GM12878 (cell line): ENCODE measurements at regions not wholly inside any gene's neighbourhood (a gene's known extent, or its start where the extent isn't known, plus 50 kb on each side); places are given as distances from the start of the nearest gene placed in this dataset.

ENCODE experiments used
- ATAC-seq: fragments of 200-7000 bp; cut with Tn5 transposase; 3 replicates; pipeline ENCODE4 v1.9.1; 2020; ENCODE audit warnings: mild to moderate bottlenecking, moderate library complexity
- BruUV-seq: library from RNA; stranded (reverse); fragments of 400-500 nt; replicated peaks from 2 replicates; lab custom pipeline; 2021; lab: Mats Ljungman, UMichigan
- CTCF ChIA-PET: fragments of 300-600 bp; sonication (Branson Sonifier 250); formaldehyde crosslinking; extraction: SDS; loops from one replicate; lab custom pipeline; 2021; ENCODE audit warnings: inconsistent platforms; lab: Yijun Ruan, JAX
- POLR2A ChIA-PET: fragments of 350-600 bp; formaldehyde crosslinking; extraction: SDS; loops from one replicate; lab custom pipeline; 2021; ENCODE audit warnings: inconsistent platforms; lab: Charles Lee
- RAD21 ChIA-PET: fragments of 300-600 bp; sonication (Branson Sonifier 250); formaldehyde crosslinking; loops from one replicate; lab custom pipeline; 2023; ENCODE audit warnings: antibody characterized with exemption; ENCODE audit not compliant: unreplicated experiment; lab: Charles Lee
- SMC1A ChIA-PET: fragments of 300-600 bp; sonication (Branson Sonifier 250); formaldehyde crosslinking; loops from one replicate; lab custom pipeline; 2023; ENCODE audit not compliant: unreplicated experiment, uncharacterized antibody; lab: Charles Lee
- DNase-seq: peaks from one replicate; pipeline ENCODE4 v3.0.0-alpha.2; 2011; ENCODE audit warnings: low read depth, low spot score
- FAIRE-seq: peaks from 3 replicates; lab custom pipeline; 2011; peaks lifted over from hg19 to GRCh38; lab: Jason Lieb, UNC
- H2AFZ ChIP-seq: 2 replicates; pipeline ENCODE4 v1.6.0; 2011; ENCODE audit warnings: low read depth, low read length, control low read depth; ENCODE audit not compliant: control insufficient read depth
- H3K27ac ChIP-seq: 2 replicates; pipeline ENCODE4 v1.5.1; 2011; ENCODE audit warnings: control low read depth; ENCODE audit not compliant: control insufficient read depth, insufficient read depth
- H3K27me3 ChIP-seq, 2 experiments: replicated peaks in 1 of 2; 2 replicates each; pipeline versions ENCODE4 v1.6.0 to v1.6.1; 2011; ENCODE audit warnings: low read length in 1 of 2; ENCODE audit not compliant: control insufficient read depth in 2 of 2, insufficient read depth in 2 of 2
- H3K36me3 ChIP-seq, 2 experiments: 2 replicates each; pipeline ENCODE4 v1.5.1; 2011; ENCODE audit warnings: low read length in 1 of 2; ENCODE audit not compliant: control insufficient read depth in 2 of 2, insufficient read depth in 2 of 2
- H3K4me1 ChIP-seq: 2 replicates; pipeline ENCODE4 v1.6.1; 2011; ENCODE audit warnings: mild to moderate bottlenecking, low read length, moderate library complexity, mixed read lengths; ENCODE audit not compliant: control insufficient read depth, insufficient read depth
- H3K4me2 ChIP-seq: 2 replicates; pipeline ENCODE4 v1.6.0; 2011; ENCODE audit warnings: control low read depth; ENCODE audit not compliant: control insufficient read depth, insufficient read depth
- H3K4me3 ChIP-seq: fragments of 200-600 bp; sonication (generic); 2 replicates; pipeline ENCODE4 v1.5.1; 2016
- H3K79me2 ChIP-seq: 2 replicates; pipeline ENCODE4 v1.6.0; 2011; ENCODE audit warnings: low read length; ENCODE audit not compliant: control insufficient read depth, insufficient read depth
- H3K9ac ChIP-seq: 2 replicates; pipeline ENCODE4 v1.8.0; 2011; ENCODE audit warnings: low read length, control low read depth, mixed read lengths; ENCODE audit not compliant: control insufficient read depth, insufficient read depth
- H3K9me3 ChIP-seq: replicated peaks from 3 replicates; pipeline ENCODE4 v1.5.1; 2011; ENCODE audit warnings: mild to moderate bottlenecking, low read length; ENCODE audit not compliant: control insufficient read depth, insufficient read depth
- H4K20me1 ChIP-seq: 2 replicates; pipeline ENCODE4 v1.6.0; 2011; ENCODE audit not compliant: control insufficient read depth, insufficient read depth
- BACH1 ChIP-seq: fragments of 450-650 bp; IDR thresholded peaks from 2 replicates; pipeline ENCODE4 v1.6.1; 2017; ENCODE audit warnings: mild to moderate bottlenecking, borderline replicate concordance
- CBFB ChIP-seq: IDR thresholded peaks from 2 replicates; pipeline ENCODE4 v1.6.1; 2016; ENCODE audit warnings: antibody characterized with exemption, low read depth
- ESRRA ChIP-seq: IDR thresholded peaks from 2 replicates; pipeline ENCODE4 v1.6.1; 2012; ENCODE audit warnings: mild to moderate bottlenecking, low read length, improper control_type of control experiment
- ETV6 ChIP-seq, 2 experiments: fragments of 450-650 bp in 1 of 2; IDR thresholded peaks in 1 of 2; conservative IDR thresholded peaks in 1 of 2; 2 replicates each; pipeline ENCODE4 v1.6.1; 2014; ENCODE audit warnings: antibody characterized with exemption in 1 of 2, borderline replicate concordance in 1 of 2, low read depth in 1 of 2, mild to moderate bottlenecking in 1 of 2, moderate library complexity in 1 of 2
- GABPA ChIP-seq: IDR thresholded peaks from 2 replicates; pipeline ENCODE4 v1.6.1; 2014; ENCODE audit warnings: antibody characterized with exemption, low read depth, mild to moderate bottlenecking, inconsistent platforms
- HCFC1 ChIP-seq: fragments of 150-350 bp; IDR thresholded peaks from 2 replicates; pipeline ENCODE4 v1.6.1; 2014; ENCODE audit warnings: low read length
- JUNB ChIP-seq: IDR thresholded peaks from 2 replicates; pipeline ENCODE4 v1.6.1; 2016; ENCODE audit warnings: antibody characterized with exemption, mild to moderate bottlenecking
- MEF2A ChIP-seq: IDR thresholded peaks from 2 replicates; pipeline ENCODE4 v1.6.1; 2011; ENCODE audit warnings: low read depth, mild to moderate bottlenecking, low read length, moderate library complexity; ENCODE audit not compliant: insufficient read depth
- MYC ChIP-seq: IDR thresholded peaks from 2 replicates; pipeline ENCODE4 v1.6.1; 2011; ENCODE audit warnings: mild to moderate bottlenecking, low read length, moderate library complexity, inconsistent platforms; ENCODE audit not compliant: insufficient read depth, insufficient replicate concordance, insufficient read length, severe bottlenecking
- NFXL1 ChIP-seq: fragments of 450-650 bp; IDR thresholded peaks from 2 replicates; pipeline ENCODE4 v1.6.1; 2017; ENCODE audit warnings: antibody characterized with exemption, mild to moderate bottlenecking, borderline replicate concordance
- RAD51 ChIP-seq: fragments of 450-650 bp; IDR thresholded peaks from 2 replicates; pipeline ENCODE4 v1.6.1; 2016; ENCODE audit warnings: moderate library complexity, mild to moderate bottlenecking, inconsistent platforms
- RB1 ChIP-seq: fragments of 450-650 bp; formaldehyde crosslinking; IDR thresholded peaks from 2 replicates; pipeline ENCODE4 v1.6.1; 2017; ENCODE audit warnings: mild to moderate bottlenecking, borderline replicate concordance
- SMARCA5 ChIP-seq: fragments of 450-650 bp; IDR thresholded peaks from 2 replicates; pipeline ENCODE4 v1.6.1; 2017; ENCODE audit warnings: mild to moderate bottlenecking
- SUPT20H ChIP-seq: IDR thresholded peaks from 2 replicates; pipeline ENCODE4 v1.6.1; 2011; ENCODE audit warnings: low read depth, mild to moderate bottlenecking, low read length, moderate library complexity, borderline replicate concordance; ENCODE audit not compliant: control insufficient read depth
- TARDBP ChIP-seq: IDR thresholded peaks from 2 replicates; pipeline ENCODE4 v1.6.1; 2016; ENCODE audit warnings: borderline replicate concordance
- ZNF24 ChIP-seq: fragments of 450-650 bp; IDR thresholded peaks from 2 replicates; pipeline ENCODE4 v1.6.1; 2017; ENCODE audit warnings: antibody characterized with exemption, mild to moderate bottlenecking
- WGBS: methylation state at CpG from one replicate; pipeline ENCODE4 v1.1.6; 2016; ENCODE audit warnings: low lambda C conversion rate; ENCODE audit not compliant: insufficient replicate concordance, insufficient coverage; ENCODE audit errors: missing lambda C conversion rate; 5-methylcytosine and 5-hydroxymethylcytosine counted together
- in situ Hi-C: fragments of 300-500 bp; cut with MboI; formaldehyde crosslinking; loops from 9 replicates; pipeline ENCODE4 v1.14.3; 2018; ENCODE audit warnings: mixed read lengths
- intact Hi-C: fragments of 100-400 bp; cut with micrococcal nuclease; formaldehyde crosslinking; loops from one replicate; pipeline ENCODE4 v1.14.2; 2022; ENCODE audit not compliant: unreplicated experiment
- TF ChIP-seq, protein P1 (sequence below): IDR thresholded peaks from 2 replicates; pipeline ENCODE4 v1.6.1; 2011; ENCODE audit warnings: borderline replicate concordance, low read depth, mild to moderate bottlenecking, moderate library complexity, mixed read lengths, low read length; ENCODE audit not compliant: insufficient read depth; ENCODE audit errors: extremely low read length
- TF ChIP-seq, protein P2 (sequence below): fragments of 450-650 bp; IDR thresholded peaks from 2 replicates; pipeline ENCODE4 v1.6.1; 2018; ENCODE audit warnings: mild to moderate bottlenecking, low read depth, moderate library complexity; ENCODE audit not compliant: partially characterized antibody

DNA sequence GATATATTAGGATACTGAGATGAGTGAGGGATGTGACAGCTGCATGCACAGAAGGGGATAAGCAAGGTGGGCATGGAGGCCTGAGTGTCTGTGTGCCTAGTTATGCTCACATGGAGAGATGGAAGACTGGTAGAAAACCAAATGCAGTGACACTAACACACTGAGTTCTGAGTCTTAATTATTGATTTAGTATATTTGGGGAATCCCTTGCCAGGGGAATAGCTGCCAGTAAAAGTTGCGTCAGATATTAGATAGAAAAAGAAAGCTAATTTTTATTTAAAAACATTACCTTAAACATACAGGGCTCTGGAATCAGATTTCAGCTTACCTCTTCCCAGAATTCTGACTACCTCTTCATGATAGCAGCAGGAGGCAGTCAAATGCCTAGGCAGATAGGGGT is 620.5 kb downstream of the METTL15 start:
- Histone ChIP-seq H3K9ac (no peak overlapping the region), H3K79me2 (no peaks in the 10 kb centered on the region), H3K27ac (no peak overlapping the region), H2AFZ (no peak overlapping the region), H3K36me3 (no peaks in the 10 kb centered on the region), H3K27me3 (no peaks in the 10 kb centered on the region), H3K4me2 (no peak overlapping the region), H3K4me3 (no peak overlapping the region), H4K20me1 (no peaks in the 10 kb centered on the region), H3K9me3 (no peaks in the 10 kb centered on the region), H3K4me1 (no peaks in the 10 kb centered on the region)
- no peak for TF ChIP-seq SUPT20H
- no peak for TF ChIP-seq ETV6 (conservative IDR thresholded peaks at IDR 0.05 in 1 of 2, IDR thresholded peaks at IDR 0.05 in 1 of 2; ENCODE audit: borderline replicate concordance in 1 of 2, low read depth in 1 of 2)
- TF ChIP-seq ZNF24, result no peak
- TF ChIP-seq TARDBP, result no peak
- no peak for TF ChIP-seq HCFC1
- TF ChIP-seq JUNB, result no peak
- TF ChIP-seq MYC, result no peak
- no peak for TF ChIP-seq ESRRA
- no peak for TF ChIP-seq CBFB
- TF ChIP-seq BACH1, result no peak
- TF ChIP-seq, protein P1, sequence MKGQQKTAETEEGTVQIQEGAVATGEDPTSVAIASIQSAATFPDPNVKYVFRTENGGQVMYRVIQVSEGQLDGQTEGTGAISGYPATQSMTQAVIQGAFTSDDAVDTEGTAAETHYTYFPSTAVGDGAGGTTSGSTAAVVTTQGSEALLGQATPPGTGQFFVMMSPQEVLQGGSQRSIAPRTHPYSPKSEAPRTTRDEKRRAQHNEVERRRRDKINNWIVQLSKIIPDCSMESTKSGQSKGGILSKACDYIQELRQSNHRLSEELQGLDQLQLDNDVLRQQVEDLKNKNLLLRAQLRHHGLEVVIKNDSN, result no peak
- no peak for TF ChIP-seq RB1
- TF ChIP-seq GABPA, result no peak
- TF ChIP-seq, protein P2, sequence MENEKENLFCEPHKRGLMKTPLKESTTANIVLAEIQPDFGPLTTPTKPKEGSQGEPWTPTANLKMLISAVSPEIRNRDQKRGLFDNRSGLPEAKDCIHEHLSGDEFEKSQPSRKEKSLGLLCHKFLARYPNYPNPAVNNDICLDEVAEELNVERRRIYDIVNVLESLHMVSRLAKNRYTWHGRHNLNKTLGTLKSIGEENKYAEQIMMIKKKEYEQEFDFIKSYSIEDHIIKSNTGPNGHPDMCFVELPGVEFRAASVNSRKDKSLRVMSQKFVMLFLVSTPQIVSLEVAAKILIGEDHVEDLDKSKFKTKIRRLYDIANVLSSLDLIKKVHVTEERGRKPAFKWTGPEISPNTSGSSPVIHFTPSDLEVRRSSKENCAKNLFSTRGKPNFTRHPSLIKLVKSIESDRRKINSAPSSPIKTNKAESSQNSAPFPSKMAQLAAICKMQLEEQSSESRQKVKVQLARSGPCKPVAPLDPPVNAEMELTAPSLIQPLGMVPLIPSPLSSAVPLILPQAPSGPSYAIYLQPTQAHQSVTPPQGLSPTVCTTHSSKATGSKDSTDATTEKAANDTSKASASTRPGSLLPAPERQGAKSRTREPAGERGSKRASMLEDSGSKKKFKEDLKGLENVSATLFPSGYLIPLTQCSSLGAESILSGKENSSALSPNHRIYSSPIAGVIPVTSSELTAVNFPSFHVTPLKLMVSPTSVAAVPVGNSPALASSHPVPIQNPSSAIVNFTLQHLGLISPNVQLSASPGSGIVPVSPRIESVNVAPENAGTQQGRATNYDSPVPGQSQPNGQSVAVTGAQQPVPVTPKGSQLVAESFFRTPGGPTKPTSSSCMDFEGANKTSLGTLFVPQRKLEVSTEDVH, result no peak
- no peak for TF ChIP-seq RAD51
- no peak for TF ChIP-seq MEF2A
- no peak for TF ChIP-seq NFXL1
- TF ChIP-seq SMARCA5, result no peak
- ChIA-PET POLR2A (interaction anchor here (0.6 kb wide), 1 partner anchor 156 kb away, joined by 4 read pairs; no protein-coding TSS in a partner anchor), CTCF (no interaction called here), SMC1A (interaction anchor here (1.6 kb wide), 1 partner anchor 10 kb away, joined by 5 read pairs; no protein-coding TSS in a partner anchor), RAD21 (no interaction called here)
- DNase-seq (no peak), ATAC-seq (no peak), FAIRE-seq (no peak)
- in situ Hi-C loops (no loop called here), intact Hi-C loops (no loop called here)
- no TSS peak for BruUV-seq
- WGBS, result 95% methylated on average over 1 of the region's 1 CpG
